ENCODE measurements at regions not wholly inside any gene's neighbourhood (a gene's known extent, or its start where the extent isn't known, plus 50 kb on each side); places are given as distances from the start of the nearest gene placed in this dataset.

- H3K9me3 ChIP-seq (replicated peaks in 1 of 2; ENCODE audit: control insufficient read depth in 1 of 2, insufficient read depth in 1 of 2, low read length in 2 of 2): no peaks in the 10 kb centered on the region
- Mint-ChIP-seq H3K4me3 (no peak overlapping the region), H3K27ac (no peak overlapping the region), H3K9me3 (peaks cover 0 to 2% (median 0%) of the 10 kb centered on the region in 7 donors), H3K27me3 (ENCODE audit: low read depth in 3 of 3) (peaks cover 2 to 4% (median 2%) of the 10 kb centered on the region in 3 donors), H3K36me3 (no peaks in the 10 kb centered on the region), H3K4me1 (no peaks in the 10 kb centered on the region)
- H3K27me3 ChIP-seq (ENCODE audit: control insufficient read depth in 2 of 2, insufficient read depth in 2 of 2, low read length in 2 of 2): no peaks in the 10 kb centered on the region
- intact Hi-C loops (cut with micrococcal nuclease): no loop called here
- no peak overlapping the region for H3K9ac ChIP-seq (ENCODE audit: insufficient read depth, low read length, poor library complexity, severe bottlenecking)
- H2AFZ ChIP-seq (ENCODE audit: insufficient read depth, low read depth, low read length, poor library complexity, severe bottlenecking): no peak overlapping the region
- H3K4me3 ChIP-seq (replicated peaks in 1 of 3; ENCODE audit: low read depth in 2 of 3, low read length in 3 of 3): no peak overlapping the region
- no peak overlapping the region for H3K4me2 ChIP-seq (replicated peaks; ENCODE audit: extremely low read depth, low read length, poor library complexity, severe bottlenecking)
- H4K20me1 ChIP-seq (ENCODE audit: insufficient read depth, low read length): no peaks in the 10 kb centered on the region
- no peak for DNase-seq
- no peak for TF ChIP-seq CTCF (IDR thresholded peaks at IDR 0.05)
- no peak overlapping the region for H3K27ac ChIP-seq (ENCODE audit: low read depth in 1 of 2, low read length in 2 of 2)
- no peaks in the 10 kb centered on the region for H3K4me1 ChIP-seq (ENCODE audit: control insufficient read depth in 1 of 2, insufficient read depth in 2 of 2, low read length in 2 of 2)
- H3K79me2 ChIP-seq (ENCODE audit: insufficient read depth, low read length): no peaks in the 10 kb centered on the region
- 100% methylated on average over 3 of the region's 5 CpGs for WGBS (ENCODE audit: insufficient coverage)
- H3K36me3 ChIP-seq (replicated peaks in 1 of 2; ENCODE audit: control insufficient read depth in 1 of 2, insufficient read depth in 2 of 2, low read length in 2 of 2): no peaks in the 10 kb centered on the region
These were observed 78.5 kb upstream of the L3MBTL4 start for GRCh38 chr18:6493194-6493593.

GRCh38 chr18:6495536-6495935 lies 80.8 kb upstream of the L3MBTL4 start:
- Histone ChIP-seq H4K20me1 (ENCODE audit: insufficient read depth, low read length) (no peaks in the 10 kb centered on the region), H3K4me3 (replicated peaks in 1 of 3; ENCODE audit: low read depth in 2 of 3, low read length in 3 of 3) (no peak overlapping the region), H3K79me2 (ENCODE audit: insufficient read depth, low read length) (no peaks in the 10 kb centered on the region), H3K27ac (ENCODE audit: low read depth in 1 of 2, low read length in 2 of 2) (no peak overlapping the region), H2AFZ (ENCODE audit: insufficient read depth, low read depth, low read length, poor library complexity, severe bottlenecking) (no peak overlapping the region), H3K9me3 (replicated peaks in 1 of 2; ENCODE audit: control insufficient read depth in 1 of 2, insufficient read depth in 1 of 2, low read length in 2 of 2) (no peaks in the 10 kb centered on the region), H3K36me3 (replicated peaks in 1 of 2; ENCODE audit: control insufficient read depth in 1 of 2, insufficient read depth in 2 of 2, low read length in 2 of 2) (no peaks in the 10 kb centered on the region), H3K4me2 (replicated peaks; ENCODE audit: extremely low read depth, low read length, poor library complexity, severe bottlenecking) (no peak overlapping the region), H3K9ac (ENCODE audit: insufficient read depth, low read length, poor library complexity, severe bottlenecking) (no peak overlapping the region), H3K4me1 (ENCODE audit: control insufficient read depth in 1 of 2, insufficient read depth in 2 of 2, low read length in 2 of 2) (no peaks in the 10 kb centered on the region), H3K27me3 (ENCODE audit: control insufficient read depth in 2 of 2, insufficient read depth in 2 of 2, low read length in 2 of 2) (no peaks in the 10 kb centered on the region)
- Mint-ChIP-seq H3K9me3 (peaks cover 0 to 3% (median 0%) of the 10 kb centered on the region in 7 donors), H3K4me3 (peak overlapping the region in 1 of 2 donors; percentile 37), H3K27me3 (ENCODE audit: low read depth in 3 of 3) (peaks cover 2 to 4% (median 4%) of the 10 kb centered on the region in 3 donors), H3K36me3 (no peaks in the 10 kb centered on the region), H3K4me1 (no peaks in the 10 kb centered on the region), H3K27ac (no peak overlapping the region)
- intact Hi-C loops (cut with micrococcal nuclease): no loop called here
- TF ChIP-seq CTCF (IDR thresholded peaks at IDR 0.05): no peak
- 60% methylated on average over 2 of the region's 5 CpGs for WGBS (ENCODE audit: insufficient coverage)
- DNase-seq: no peak

All from CD14-positive monocyte (primary cell).